ENCODE measurements at regions not wholly inside any gene's neighbourhood (a gene's known extent, or its start where the extent isn't known, plus 50 kb on each side); places are given as distances from the start of the nearest gene placed in this dataset.

DNA sequence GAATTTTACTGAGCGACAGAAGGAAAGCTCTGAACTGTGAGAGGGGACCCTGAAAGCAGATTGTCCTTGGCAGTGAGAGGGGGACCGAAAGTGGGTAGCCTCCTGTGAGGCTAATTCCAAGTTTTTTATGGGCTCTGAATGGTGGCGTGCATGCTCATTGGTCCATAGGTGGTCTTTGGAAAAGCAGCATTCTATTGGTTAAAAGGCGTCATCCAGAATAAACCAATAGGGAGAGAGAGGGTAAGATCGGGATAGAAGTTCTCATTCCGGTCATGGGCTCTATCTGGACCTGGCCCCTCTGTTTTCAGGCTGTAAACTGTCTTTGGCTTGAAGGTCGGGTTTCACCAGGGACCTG is 539.8 kb upstream of the PCDH9 start:
- TF ChIP-seq CREB1 (IDR thresholded peaks at IDR 0.05; ENCODE audit: low read depth) = no peak
- TF ChIP-seq, protein P1, sequence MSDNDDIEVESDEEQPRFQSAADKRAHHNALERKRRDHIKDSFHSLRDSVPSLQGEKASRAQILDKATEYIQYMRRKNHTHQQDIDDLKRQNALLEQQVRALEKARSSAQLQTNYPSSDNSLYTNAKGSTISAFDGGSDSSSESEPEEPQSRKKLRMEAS (IDR thresholded peaks at IDR 0.05) = no peak
- no peak for TF ChIP-seq NFIC (IDR thresholded peaks at IDR 0.05)
- no peak for TF ChIP-seq ZBTB7A (IDR thresholded peaks at IDR 0.05; ENCODE audit: low read depth)
- TF ChIP-seq USF1 (IDR thresholded peaks at IDR 0.05) = no peak
- no peak for TF ChIP-seq YY1 (IDR thresholded peaks at IDR 0.05; ENCODE audit: low read depth)
- TF ChIP-seq EP300 (IDR thresholded peaks at IDR 0.05; ENCODE audit: borderline replicate concordance) = no peak

DNA sequence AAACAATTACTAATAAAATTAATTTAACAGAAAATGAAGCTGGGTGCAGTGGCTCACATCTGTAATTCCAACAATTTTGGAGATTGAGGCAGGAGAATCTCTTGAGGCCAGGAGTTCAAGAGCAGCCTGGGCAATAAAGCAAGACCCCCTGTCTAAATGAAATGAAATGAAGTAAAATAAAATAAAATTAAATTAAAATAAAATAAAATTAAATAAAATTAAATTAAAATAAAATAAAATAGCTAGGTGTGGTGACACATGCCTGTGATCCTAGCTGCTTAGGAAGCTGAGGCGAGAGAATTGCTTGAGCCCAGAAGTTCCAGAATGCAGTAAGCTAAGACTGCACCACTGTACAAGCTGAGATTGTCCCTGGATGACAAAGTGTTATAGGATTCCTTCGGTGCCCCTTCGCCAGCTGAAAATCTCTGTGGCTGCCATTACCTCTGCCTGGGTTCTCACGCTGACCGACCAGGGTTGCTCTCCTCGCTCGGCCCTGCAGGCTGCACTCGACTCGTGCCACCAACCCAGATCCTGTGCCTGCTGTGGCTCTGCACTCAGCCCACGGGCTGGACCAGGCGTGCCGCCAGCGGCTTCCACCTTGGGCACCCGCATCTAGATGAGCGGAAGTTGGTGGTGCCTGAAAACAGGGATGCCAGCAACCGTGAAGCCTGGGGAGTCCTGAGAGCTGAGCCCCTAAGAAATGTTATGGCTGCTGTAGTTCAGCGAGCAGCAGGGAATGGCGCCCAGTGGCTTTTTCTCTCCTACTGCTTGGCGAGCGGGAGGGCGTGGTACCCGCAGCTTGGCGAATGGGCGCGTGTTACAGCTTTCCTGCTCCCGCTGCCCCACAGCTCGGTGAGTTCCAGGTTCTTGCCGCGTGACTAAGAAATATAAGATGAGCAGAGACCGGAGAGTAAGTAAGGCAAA is 539.2 kb upstream of the PCDH9 start:
- no peak for TF ChIP-seq RAD21 (IDR thresholded peaks at IDR 0.05; ENCODE audit: low read depth)
- TF ChIP-seq EP300 (IDR thresholded peaks at IDR 0.05; ENCODE audit: borderline replicate concordance) = no peak
- TF ChIP-seq TEAD4 (IDR thresholded peaks at IDR 0.05) = no peak
- TF ChIP-seq TAF1 (IDR thresholded peaks at IDR 0.05; ENCODE audit: low read depth) = no peak
- no peak for TF ChIP-seq CREB1 (IDR thresholded peaks at IDR 0.05; ENCODE audit: low read depth)
- no peak for TF ChIP-seq ZBTB7A (IDR thresholded peaks at IDR 0.05; ENCODE audit: low read depth)
- no peak for TF ChIP-seq TCF12 (IDR thresholded peaks at IDR 0.05; ENCODE audit: low read depth)
- TF ChIP-seq REST (IDR thresholded peaks at IDR 0.05; ENCODE audit: low read depth) = no peak
- no peak for TF ChIP-seq NFIC (IDR thresholded peaks at IDR 0.05)
- no peak for TF ChIP-seq FOXM1 (IDR thresholded peaks at IDR 0.05; ENCODE audit: borderline replicate concordance, low read depth)
- TF ChIP-seq, protein P1 (IDR thresholded peaks at IDR 0.05) = no peak
- TF ChIP-seq YY1 (IDR thresholded peaks at IDR 0.05; ENCODE audit: low read depth) = no peak
- TF ChIP-seq EGR1 (IDR thresholded peaks at IDR 0.05) = no peak

DNA sequence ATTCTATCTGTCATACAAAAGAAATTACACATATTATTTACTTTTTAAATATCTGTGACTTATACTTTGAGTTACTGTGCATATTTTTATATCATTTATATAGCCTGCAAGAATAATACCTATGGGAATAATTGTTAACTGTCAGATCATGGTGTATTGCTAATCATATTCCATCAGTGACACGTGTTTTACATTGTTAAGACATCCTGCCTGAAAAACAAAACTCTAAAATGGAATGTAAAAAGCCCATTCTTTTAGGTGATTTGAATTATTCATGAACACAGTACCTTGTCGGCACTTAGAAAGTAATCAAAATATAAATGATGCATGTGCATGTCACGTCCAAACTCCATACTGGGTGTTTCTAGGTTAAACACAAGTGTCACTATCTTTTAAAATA is 533.8 kb upstream of the PCDH9 start:
- TF ChIP-seq TEAD4 (IDR thresholded peaks at IDR 0.05) = no peak
- TF ChIP-seq USF1 (IDR thresholded peaks at IDR 0.05) = no peak
- no peak for TF ChIP-seq RAD21 (IDR thresholded peaks at IDR 0.05; ENCODE audit: low read depth)
- TF ChIP-seq ZBTB7A (IDR thresholded peaks at IDR 0.05; ENCODE audit: low read depth) = no peak
- TF ChIP-seq NFIC (IDR thresholded peaks at IDR 0.05) = no peak
- TF ChIP-seq FOXM1 (IDR thresholded peaks at IDR 0.05; ENCODE audit: borderline replicate concordance, low read depth) = no peak

DNA sequence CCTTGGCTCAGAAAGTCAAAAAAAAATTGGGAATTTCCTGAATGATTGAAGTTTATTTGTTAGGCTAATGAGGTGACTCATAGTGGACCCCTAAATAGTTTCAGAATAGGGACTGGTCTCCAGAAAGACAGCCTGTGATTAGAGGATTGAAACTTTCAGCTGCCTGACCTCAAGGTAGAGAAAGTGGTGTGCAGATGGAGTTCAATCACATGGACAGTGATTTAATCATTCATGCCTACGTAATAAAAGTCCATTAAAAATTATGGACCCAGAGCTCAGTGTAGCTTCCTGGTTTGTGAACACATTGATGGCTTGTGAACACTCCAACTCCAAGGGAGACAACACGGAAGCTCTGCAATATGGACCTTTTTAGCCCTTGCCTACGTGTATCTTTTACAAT is 533.2 kb upstream of the PCDH9 start:
- TF ChIP-seq TAF1 (IDR thresholded peaks at IDR 0.05; ENCODE audit: low read depth) (no peak), NFIC (IDR thresholded peaks at IDR 0.05) (no peak), ZBTB7A (IDR thresholded peaks at IDR 0.05; ENCODE audit: low read depth) (no peak), RAD21 (IDR thresholded peaks at IDR 0.05; ENCODE audit: low read depth) (no peak), TEAD4 (IDR thresholded peaks at IDR 0.05) (no peak), EGR1 (IDR thresholded peaks at IDR 0.05) (no peak), CEBPB (IDR thresholded peaks at IDR 0.05) (no peak), REST (IDR thresholded peaks at IDR 0.05; ENCODE audit: low read depth) (no peak), TCF12 (IDR thresholded peaks at IDR 0.05; ENCODE audit: low read depth) (no peak), EP300 (IDR thresholded peaks at IDR 0.05; ENCODE audit: borderline replicate concordance) (no peak), USF1 (IDR thresholded peaks at IDR 0.05) (no peak), CREB1 (IDR thresholded peaks at IDR 0.05; ENCODE audit: low read depth) (no peak), YY1 (IDR thresholded peaks at IDR 0.05; ENCODE audit: low read depth) (no peak)
- TF ChIP-seq, protein P1 (IDR thresholded peaks at IDR 0.05) = no peak

DNA sequence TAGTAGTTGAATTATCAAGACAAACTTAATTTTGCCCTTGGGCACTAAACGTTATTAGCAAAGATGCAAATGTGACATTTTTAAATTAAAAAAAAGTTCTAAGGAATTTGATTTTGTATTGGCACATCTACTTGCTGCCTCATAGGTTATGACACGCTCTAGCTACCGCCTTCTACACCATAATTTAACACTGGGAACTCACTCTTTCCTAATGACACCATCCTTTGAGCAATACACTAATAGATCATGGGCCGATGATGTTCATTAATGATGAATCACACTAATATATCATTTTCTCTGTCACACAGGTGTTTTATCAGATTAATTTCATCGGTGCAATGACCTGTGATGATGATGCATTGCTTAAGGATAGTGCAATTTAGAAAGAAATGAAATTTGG is 528.8 kb upstream of the PCDH9 start:
- TF ChIP-seq ZBTB7A (IDR thresholded peaks at IDR 0.05; ENCODE audit: low read depth) = no peak
- TF ChIP-seq TCF12 (IDR thresholded peaks at IDR 0.05; ENCODE audit: low read depth) = no peak
- no peak for TF ChIP-seq REST (IDR thresholded peaks at IDR 0.05; ENCODE audit: low read depth)
- no peak for TF ChIP-seq CEBPB (IDR thresholded peaks at IDR 0.05)
- no peak for TF ChIP-seq NFIC (IDR thresholded peaks at IDR 0.05)
- no peak for TF ChIP-seq EGR1 (IDR thresholded peaks at IDR 0.05)
- TF ChIP-seq RAD21 (IDR thresholded peaks at IDR 0.05; ENCODE audit: low read depth) = no peak
- no peak for TF ChIP-seq EP300 (IDR thresholded peaks at IDR 0.05; ENCODE audit: borderline replicate concordance)
- TF ChIP-seq, protein P1 (IDR thresholded peaks at IDR 0.05) = no peak
- no peak for TF ChIP-seq TEAD4 (IDR thresholded peaks at IDR 0.05)
- TF ChIP-seq FOXM1 (IDR thresholded peaks at IDR 0.05; ENCODE audit: borderline replicate concordance, low read depth) = no peak
